PC-9 (cell line): ENCODE measurements at regions not wholly inside any gene's neighbourhood (a gene's known extent, or its start where the extent isn't known, plus 50 kb on each side); places are given as distances from the start of the nearest gene placed in this dataset.

Experiments
- BruUV-seq: library from RNA; stranded (reverse); fragments of 400-500 nt; replicated peaks from 2 replicates; lab custom pipeline; 2021; lab: Mats Ljungman, UMichigan
- CTCF ChIA-PET: fragments of 300-600 bp; sonication (Branson Sonifier 250); formaldehyde crosslinking; loops from one replicate; lab custom pipeline; 2022; ENCODE audit warnings: antibody characterized with exemption; lab: Charles Lee
- POLR2A ChIA-PET: fragments of 300-600 bp; sonication (Branson Sonifier 250); formaldehyde crosslinking; loops from one replicate; lab custom pipeline; 2022; ENCODE audit warnings: antibody characterized with exemption; ENCODE audit not compliant: unreplicated experiment; lab: Charles Lee
- DNase-seq, 2 experiments: peaks; one replicate each; pipeline versions ENCODE4 v3.0.0 to v3.0.0-alpha.2; 2015 to 2022; ENCODE audit warnings: mixed read lengths in 1 of 2
- H2AFZ ChIP-seq: fragments of 200-600 bp; sonication (generic); 2 replicates; pipeline ENCODE4 v1.8.1; 2017; ENCODE audit warnings: antibody characterized with exemption
- H3F3A ChIP-seq: fragments of 200-600 bp; sonication (generic); 2 replicates; pipeline ENCODE4 v1.8.1; 2017; ENCODE audit warnings: antibody characterized with exemption, mild to moderate bottlenecking, low read depth; ENCODE audit not compliant: insufficient read depth
- H3K27ac ChIP-seq: fragments of 200-600 bp; sonication (generic); 2 replicates; pipeline ENCODE4 v1.6.1; 2016; ENCODE audit warnings: mixed run types
- H3K27me3 ChIP-seq: fragments of 200-600 bp; sonication (generic); 2 replicates; pipeline ENCODE4 v1.6.1; 2016; ENCODE audit warnings: low read depth, mixed run types; ENCODE audit not compliant: insufficient read depth
- H3K36me3 ChIP-seq: fragments of 200-600 bp; sonication (generic); 2 replicates; pipeline ENCODE4 v1.6.1; 2016; ENCODE audit warnings: low read depth, mixed run types
- H3K4me1 ChIP-seq: fragments of 200-600 bp; sonication (generic); replicated peaks from 2 replicates; pipeline ENCODE4 v1.6.1; 2016; ENCODE audit warnings: mixed run types; ENCODE audit not compliant: insufficient read depth
- H3K4me2 ChIP-seq: fragments of 200-600 bp; sonication (generic); 2 replicates; pipeline ENCODE4 v1.6.1; 2017; ENCODE audit warnings: mixed run types
- H3K4me3 ChIP-seq: fragments of 200-600 bp; sonication (generic); 2 replicates; pipeline ENCODE4 v1.6.1; 2016; ENCODE audit warnings: mixed run types
- H3K79me2 ChIP-seq: fragments of 200-600 bp; sonication (generic); 2 replicates; pipeline ENCODE4 v1.6.1; 2017; ENCODE audit warnings: low read depth, mixed run types
- H3K9me2 ChIP-seq: fragments of 200-600 bp; sonication (generic); 2 replicates; pipeline ENCODE4 v1.8.1; 2017; ENCODE audit warnings: mild to moderate bottlenecking; ENCODE audit not compliant: insufficient read depth
- H3K9me3 ChIP-seq: fragments of 200-600 bp; sonication (generic); 2 replicates; pipeline ENCODE4 v1.8.1; 2016; ENCODE audit warnings: low read depth; ENCODE audit not compliant: insufficient read depth
- H4K20me1 ChIP-seq: fragments of 200-600 bp; sonication (generic); 2 replicates; pipeline ENCODE4 v1.8.1; 2017; ENCODE audit not compliant: insufficient read depth
- CTCF ChIP-seq: fragments of 200-600 bp; sonication (generic); conservative IDR thresholded peaks from 2 replicates; pipeline ENCODE4 v1.6.1; 2017; ENCODE audit warnings: mixed run types, antibody characterized with exemption, mild to moderate bottlenecking, moderate library complexity
- EZH2 ChIP-seq: fragments of 200-600 bp; sonication (generic); IDR thresholded peaks from 2 replicates; pipeline ENCODE4 v1.8.0; 2017; ENCODE audit warnings: antibody characterized with exemption, low read depth
- intact Hi-C: fragments of 100-400 bp; cut with micrococcal nuclease; formaldehyde crosslinking; loops from one replicate; pipeline ENCODE4 v1.10.0; 2022; ENCODE audit not compliant: unreplicated experiment

GRCh38 chrX:104419926-104420325 is 146.1 kb upstream of the IL1RAPL2 start:
- CTCF ChIA-PET, result no interaction called here
- Histone ChIP-seq H3K4me2 (no peak overlapping the region), H3K4me1 (peaks cover 6% of the 10 kb centered on the region), H3K79me2 (no peaks in the 10 kb centered on the region), H3K9me3 (peaks cover 9% of the 10 kb centered on the region; the same call in 1 of the 2 replicates), H3K27ac (no peak overlapping the region), H3K4me3 (no peak overlapping the region), H3K9me2 (no peaks in the 10 kb centered on the region), H4K20me1 (no peaks in the 10 kb centered on the region), H3F3A (peaks cover 9% of the 10 kb centered on the region), H2AFZ (no peak overlapping the region), H3K27me3 (no peaks in the 10 kb centered on the region), H3K36me3 (no peaks in the 10 kb centered on the region)
- intact Hi-C loops, result no loop called here
- BruUV-seq, result no TSS peak
- POLR2A ChIA-PET, result no interaction called here
- TF ChIP-seq CTCF (no peak), EZH2 (no peak)
- no peak for DNase-seq

- H4K20me1 ChIP-seq, result no peaks in the 10 kb centered on the region
- peaks cover 9% of the 10 kb centered on the region; the same call in 1 of the 2 replicates for H3K9me3 ChIP-seq
- no peak overlapping the region for H3K27ac ChIP-seq
- TF ChIP-seq CTCF (no peak), EZH2 (no peak)
- no peaks in the 10 kb centered on the region for H3K27me3 ChIP-seq
- H3K4me3 ChIP-seq, result no peak overlapping the region
- DNase-seq, result peak; percentile 54 to 70
- CTCF ChIA-PET, result no interaction called here
- peaks cover 6% of the 10 kb centered on the region for H3K4me1 ChIP-seq
- intact Hi-C loops, result no loop called here
- H2AFZ ChIP-seq, result no peak overlapping the region
- no peaks in the 10 kb centered on the region for H3K36me3 ChIP-seq
- H3K9me2 ChIP-seq, result no peaks in the 10 kb centered on the region
- BruUV-seq, result no TSS peak
- H3F3A ChIP-seq, result peaks cover 9% of the 10 kb centered on the region
- H3K79me2 ChIP-seq, result no peaks in the 10 kb centered on the region
- POLR2A ChIA-PET, result no interaction called here
- H3K4me2 ChIP-seq, result no peak overlapping the region
Observed at GRCh38 chrX:104419211-104419610, 146.8 kb upstream of the IL1RAPL2 start.

DNA sequence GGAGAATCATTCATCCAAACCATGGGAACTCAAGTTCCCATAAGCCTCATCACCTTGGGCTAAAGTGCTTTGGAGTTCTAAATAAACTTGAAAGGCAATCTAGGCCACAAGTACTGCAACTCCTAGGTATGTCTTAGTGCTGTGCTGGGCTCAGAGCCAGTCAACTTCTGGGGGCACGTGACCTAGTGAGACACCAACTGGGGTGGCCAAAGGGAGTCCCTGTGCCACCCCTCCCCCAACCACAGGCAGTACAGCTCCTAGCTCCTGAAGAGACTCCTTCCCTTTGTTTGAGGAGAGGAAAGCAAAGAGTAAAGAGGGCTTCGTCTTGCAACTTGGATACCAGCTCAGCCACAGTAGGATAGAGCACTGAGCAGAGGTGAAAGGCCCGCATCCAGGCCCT is 154.2 kb upstream of the IL1RAPL2 start:
- intact Hi-C loops, result no loop called here
- no peaks in the 10 kb centered on the region for H3K27me3 ChIP-seq
- no peaks in the 10 kb centered on the region for H3F3A ChIP-seq
- no peak overlapping the region for H2AFZ ChIP-seq
- no peaks in the 10 kb centered on the region for H3K4me1 ChIP-seq
- H3K4me3 ChIP-seq, result no peak overlapping the region
- no peaks in the 10 kb centered on the region for H4K20me1 ChIP-seq
- DNase-seq, result no peak
- BruUV-seq, result no TSS peak
- H3K4me2 ChIP-seq, result no peak overlapping the region
- H3K36me3 ChIP-seq, result no peaks in the 10 kb centered on the region
- H3K79me2 ChIP-seq, result no peaks in the 10 kb centered on the region
- TF ChIP-seq EZH2, result no peak
- TF ChIP-seq CTCF, result no peak
- H3K9me3 ChIP-seq, result no peaks in the 10 kb centered on the region
- no peaks in the 10 kb centered on the region for H3K9me2 ChIP-seq
- no peak overlapping the region for H3K27ac ChIP-seq
- CTCF ChIA-PET, result no interaction called here
- POLR2A ChIA-PET, result no interaction called here
